Loucy (cell line): ENCODE measurements at regions not wholly inside any gene's neighbourhood (a gene's known extent, or its start where the extent isn't known, plus 50 kb on each side); places are given as distances from the start of the nearest gene placed in this dataset.

ENCODE experiments used
- CTCF ChIP-seq: fragments of 200-600 bp; sonication (generic); conservative IDR thresholded peaks from 2 replicates; pipeline ENCODE4 v1.5.1; 2014; ENCODE audit warnings: mild to moderate bottlenecking, antibody characterized with exemption, low read length
- EZH2phosphoT487 ChIP-seq: fragments of 200-600 bp; IDR thresholded peaks from 2 replicates; pipeline ENCODE4 v1.6.1; 2018; ENCODE audit warnings: antibody characterized with exemption, mild to moderate bottlenecking, moderate library complexity, borderline replicate concordance

GRCh38 chr3:24678421-24678865 lies 183.8 kb upstream of the THRB start:
- no peak for TF ChIP-seq CTCF
- no peak for TF ChIP-seq EZH2phosphoT487
